GM23338 (cell line): ENCODE measurements at regions not wholly inside any gene's neighbourhood (a gene's known extent, or its start where the extent isn't known, plus 50 kb on each side); places are given as distances from the start of the nearest gene placed in this dataset.

Source experiments
- ATAC-seq: fragments of 200-7000 bp; cut with Tn5 transposase; 3 replicates; pipeline ENCODE4 v1.9.1; 2020
- DNase-seq: peaks from one replicate; pipeline ENCODE4 v3.0.0-alpha.2; 2015; ENCODE audit warnings: low spot score
- H2AFZ ChIP-seq: fragments of 200-600 bp; sonication (generic); 2 replicates; pipeline ENCODE4 v1.8.0; 2016; ENCODE audit warnings: antibody characterized with exemption, mild to moderate bottlenecking, moderate library complexity
- H3F3A ChIP-seq: fragments of 200-600 bp; sonication (generic); replicated peaks from 2 replicates; pipeline ENCODE4 v1.8.0; 2017; ENCODE audit warnings: antibody characterized with exemption, mixed run types, low read depth
- H3K27ac ChIP-seq: fragments of 200-600 bp; sonication (generic); 2 replicates; pipeline ENCODE4 v1.6.1; 2016; ENCODE audit warnings: low read depth
- H3K27me3 ChIP-seq: fragments of 200-600 bp; sonication (generic); 2 replicates; pipeline ENCODE4 v1.8.0; 2016; ENCODE audit warnings: mild to moderate bottlenecking, mixed run types, moderate library complexity; ENCODE audit not compliant: insufficient read depth
- H3K36me3 ChIP-seq: fragments of 200-600 bp; sonication (generic); 2 replicates; pipeline ENCODE4 v1.8.0; 2016; ENCODE audit warnings: mild to moderate bottlenecking; ENCODE audit not compliant: insufficient read depth
- H3K4me1 ChIP-seq: fragments of 200-600 bp; sonication (generic); 2 replicates; pipeline ENCODE4 v1.8.0; 2016; ENCODE audit warnings: mild to moderate bottlenecking, moderate library complexity; ENCODE audit not compliant: insufficient read depth
- H3K4me2 ChIP-seq: fragments of 200-600 bp; sonication (generic); 2 replicates; pipeline ENCODE4 v1.7.1; 2017; ENCODE audit warnings: mixed run types
- H3K4me3 ChIP-seq: fragments of 200-600 bp; sonication (generic); 2 replicates; pipeline ENCODE4 v1.6.1; 2016; ENCODE audit warnings: mixed run types
- H3K79me2 ChIP-seq: fragments of 200-600 bp; sonication (generic); replicated peaks from 2 replicates; pipeline ENCODE4 v1.8.0; 2017; ENCODE audit warnings: mild to moderate bottlenecking; ENCODE audit not compliant: insufficient read depth
- H3K9me2 ChIP-seq: fragments of 200-600 bp; sonication (generic); 2 replicates; pipeline ENCODE4 v1.8.0; 2017; ENCODE audit not compliant: insufficient read depth
- H4K20me1 ChIP-seq: fragments of 200-600 bp; sonication (generic); replicated peaks from 2 replicates; pipeline ENCODE4 v1.8.0; 2017; ENCODE audit warnings: mild to moderate bottlenecking; ENCODE audit not compliant: insufficient read depth
- H3K27ac Mint-ChIP-seq: 2 replicates; pipeline ENCODE4 v1.8.0; 2020; ENCODE audit warnings: inconsistent platforms, mild to moderate bottlenecking, moderate library complexity, mixed read lengths
- H3K27me3 Mint-ChIP-seq: 3 replicates; pipeline ENCODE4 v1.8.0; 2022; ENCODE audit warnings: low read depth, mild to moderate bottlenecking, moderate library complexity, mixed read lengths, inconsistent platforms; ENCODE audit not compliant: insufficient read depth, poor library complexity
- H3K36me3 Mint-ChIP-seq: 3 replicates; pipeline ENCODE4 v1.8.0; 2021; ENCODE audit warnings: low read depth, mild to moderate bottlenecking, inconsistent platforms, moderate library complexity, mixed read lengths
- H3K4me1 Mint-ChIP-seq: 3 replicates; pipeline ENCODE4 v1.8.0; 2020; ENCODE audit warnings: mild to moderate bottlenecking, inconsistent platforms, mixed read lengths
- H3K4me3 Mint-ChIP-seq: 3 replicates; pipeline ENCODE4 v1.8.0; 2021; ENCODE audit warnings: moderate library complexity, mild to moderate bottlenecking, inconsistent platforms, mixed read lengths
- H3K9me3 Mint-ChIP-seq: 3 replicates; pipeline ENCODE4 v1.8.0; 2020; ENCODE audit warnings: moderate library complexity, mild to moderate bottlenecking, inconsistent platforms, mixed read lengths
- CREB1 ChIP-seq: fragments of 250-450 bp; sonication (Bioruptor Pico); IDR thresholded peaks from 2 replicates; pipeline ENCODE4 v1.5.0; 2020; ENCODE audit warnings: low read depth, mild to moderate bottlenecking, moderate library complexity
- ETS1 ChIP-seq: IDR thresholded peaks from 2 replicates; pipeline ENCODE4 v1.6.1; 2016; ENCODE audit warnings: antibody characterized with exemption
- EZH2 ChIP-seq: fragments of 200-600 bp; sonication (generic); IDR thresholded peaks from one replicate; pipeline ENCODE4 v1.8.0; 2017; ENCODE audit warnings: antibody characterized with exemption, mild to moderate bottlenecking, low read depth; ENCODE audit not compliant: unreplicated experiment
- EZH2phosphoT487 ChIP-seq: fragments of 200-600 bp; sonication (generic); IDR thresholded peaks from one replicate; pipeline ENCODE4 v1.8.1; 2018; ENCODE audit warnings: antibody characterized with exemption; ENCODE audit not compliant: unreplicated experiment
- JUNB ChIP-seq: IDR thresholded peaks from one replicate; pipeline ENCODE4 v1.6.1; 2016; ENCODE audit warnings: antibody characterized with exemption; ENCODE audit not compliant: unreplicated experiment
- NANOG ChIP-seq: IDR thresholded peaks from 2 replicates; pipeline ENCODE4 v1.6.1; 2016; ENCODE audit warnings: antibody characterized with exemption, borderline replicate concordance
- POLR2AphosphoS5 ChIP-seq: IDR thresholded peaks from 2 replicates; pipeline ENCODE4 v1.6.1; 2016; ENCODE audit warnings: antibody characterized with exemption, low read depth
- REST ChIP-seq: IDR thresholded peaks from one replicate; pipeline ENCODE4 v1.6.1; 2018; ENCODE audit warnings: antibody characterized with exemption; ENCODE audit not compliant: unreplicated experiment
- ZNF114 ChIP-seq: fragments of 250-450 bp; sonication (Bioruptor Pico); IDR thresholded peaks from 2 replicates; pipeline ENCODE4 v1.5.0; 2020; ENCODE audit warnings: mild to moderate bottlenecking, moderate library complexity
- ZNF331 ChIP-seq: fragments of 250-450 bp; sonication (Bioruptor Pico); IDR thresholded peaks from 2 replicates; pipeline ENCODE4 v1.5.0; 2020; ENCODE audit warnings: low read depth, mild to moderate bottlenecking, moderate library complexity
- ZNF462 ChIP-seq: fragments of 250-450 bp; sonication (Bioruptor Pico); IDR thresholded peaks from 2 replicates; pipeline ENCODE4 v1.5.0; 2020; ENCODE audit warnings: mild to moderate bottlenecking, moderate library complexity

GRCh38 chr2:7256377-7256776, 339.2 kb downstream of the RNF144A start (continued):
- TF ChIP-seq POLR2AphosphoS5 (no peak), ZNF331 (CRISPR knock-in tag) (no peak), ETS1 (no peak), EZH2 (no peak), NANOG (no peak), REST (no peak)

- Histone ChIP-seq H3K79me2 (no peaks in the 10 kb centered on the region), H3K4me1 (no peaks in the 10 kb centered on the region), H3K27me3 (no peaks in the 10 kb centered on the region), H3K27ac (no peak overlapping the region), H3K9me2 (peaks cover 5% of the 10 kb centered on the region; the same call in 1 of the 2 replicates), H2AFZ (no peak overlapping the region), H4K20me1 (no peaks in the 10 kb centered on the region), H3K36me3 (0 out of 2 replicates have a peak, but pooled peaks cover 3% of the 10 kb centered on the region), H3K4me3 (no peak overlapping the region), H3F3A (no peaks in the 10 kb centered on the region), H3K4me2 (no peak overlapping the region)
- ATAC-seq (no peak), DNase-seq (no peak)
- no peaks in the 10 kb centered on the region for H3K27me3 Mint-ChIP-seq
- H3K4me3 Mint-ChIP-seq: no peak overlapping the region
- peaks cover 7% of the 10 kb centered on the region; the same call in 2 of the 3 replicates for H3K4me1 Mint-ChIP-seq
- peaks cover 8% of the 10 kb centered on the region for H3K36me3 Mint-ChIP-seq
- H3K27ac Mint-ChIP-seq: no peak overlapping the region
- H3K9me3 Mint-ChIP-seq: peaks cover 4% of the 10 kb centered on the region
- TF ChIP-seq JUNB (no peak), ZNF462 (CRISPR knock-in tag) (no peak), EZH2 (no peak), CREB1 (CRISPR knock-in tag) (no peak), ZNF114 (no peak), EZH2phosphoT487 (no peak), POLR2AphosphoS5 (no peak), REST (no peak), NANOG (no peak)
Measured at GRCh38 chr2:7262727-7263126, 345.5 kb downstream of the RNF144A start.
